Panc1 (cell line): ENCODE measurements at regions not wholly inside any gene's neighbourhood (a gene's known extent, or its start where the extent isn't known, plus 50 kb on each side); places are given as distances from the start of the nearest gene placed in this dataset.

Experiments used
- POLR2AphosphoS5 ChIP-seq: IDR thresholded peaks from 2 replicates; pipeline ENCODE4 v1.6.1; 2012; ENCODE audit warnings: mild to moderate bottlenecking, low read depth, low read length, moderate library complexity
- REST ChIP-seq, 2 experiments: IDR thresholded peaks; 2 replicates each; pipeline ENCODE4 v1.6.1; 2011 to 2012; ENCODE audit warnings: low read depth in 2 of 2, control low read depth in 1 of 2, low read length in 1 of 2, mild to moderate bottlenecking in 1 of 2, moderate library complexity in 1 of 2; ENCODE audit not compliant: insufficient read depth in 1 of 2
- SIN3A ChIP-seq: IDR thresholded peaks from 2 replicates; pipeline ENCODE4 v1.6.1; 2012; ENCODE audit warnings: low read depth, mild to moderate bottlenecking, low read length, moderate library complexity, borderline replicate concordance; ENCODE audit not compliant: insufficient read depth
- TCF7L2 ChIP-seq: IDR thresholded peaks from 2 replicates; pipeline ENCODE4 v1.6.1; 2011; ENCODE audit warnings: mild to moderate bottlenecking, low read depth, low read length, inconsistent platforms
- TF ChIP-seq, protein P1 (sequence below): fragments of 450-650 bp; IDR thresholded peaks from 2 replicates; pipeline ENCODE4 v1.5.1; 2017; ENCODE audit warnings: mild to moderate bottlenecking

DNA sequence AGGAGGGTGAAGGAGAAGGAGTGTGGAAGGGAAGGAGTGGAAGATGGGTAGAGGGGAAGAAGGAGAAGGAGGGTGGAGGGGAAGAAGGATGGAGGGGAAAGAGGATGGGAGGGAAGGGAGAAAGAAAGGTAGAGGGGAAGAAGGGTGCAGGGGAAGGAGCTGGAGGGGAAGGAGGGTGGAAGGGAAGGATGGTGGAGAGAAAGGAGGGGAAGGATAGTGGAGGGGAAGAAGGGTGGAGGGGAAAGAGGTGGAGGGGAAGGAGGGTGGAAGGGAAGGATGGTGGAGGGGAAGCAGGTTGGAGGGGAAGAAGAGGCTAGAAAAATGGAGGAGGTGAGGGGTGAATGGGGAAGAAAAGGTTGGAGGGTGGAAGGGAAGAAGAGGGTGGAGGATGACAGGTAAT lies 927.9 kb downstream of the UQCRFS1 start:
- TF ChIP-seq, protein P1, sequence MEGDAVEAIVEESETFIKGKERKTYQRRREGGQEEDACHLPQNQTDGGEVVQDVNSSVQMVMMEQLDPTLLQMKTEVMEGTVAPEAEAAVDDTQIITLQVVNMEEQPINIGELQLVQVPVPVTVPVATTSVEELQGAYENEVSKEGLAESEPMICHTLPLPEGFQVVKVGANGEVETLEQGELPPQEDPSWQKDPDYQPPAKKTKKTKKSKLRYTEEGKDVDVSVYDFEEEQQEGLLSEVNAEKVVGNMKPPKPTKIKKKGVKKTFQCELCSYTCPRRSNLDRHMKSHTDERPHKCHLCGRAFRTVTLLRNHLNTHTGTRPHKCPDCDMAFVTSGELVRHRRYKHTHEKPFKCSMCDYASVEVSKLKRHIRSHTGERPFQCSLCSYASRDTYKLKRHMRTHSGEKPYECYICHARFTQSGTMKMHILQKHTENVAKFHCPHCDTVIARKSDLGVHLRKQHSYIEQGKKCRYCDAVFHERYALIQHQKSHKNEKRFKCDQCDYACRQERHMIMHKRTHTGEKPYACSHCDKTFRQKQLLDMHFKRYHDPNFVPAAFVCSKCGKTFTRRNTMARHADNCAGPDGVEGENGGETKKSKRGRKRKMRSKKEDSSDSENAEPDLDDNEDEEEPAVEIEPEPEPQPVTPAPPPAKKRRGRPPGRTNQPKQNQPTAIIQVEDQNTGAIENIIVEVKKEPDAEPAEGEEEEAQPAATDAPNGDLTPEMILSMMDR, result no peak
- TF ChIP-seq TCF7L2, result no peak
- no peak for TF ChIP-seq POLR2AphosphoS5
- no peak for TF ChIP-seq REST (IDR thresholded peaks at IDR 0.05; ENCODE audit: insufficient read depth in 1 of 2, low read depth in 2 of 2, low read length in 1 of 2)
- no peak for TF ChIP-seq SIN3A
